Neuronal stem cell (in vitro differentiated cells): ENCODE measurements at regions not wholly inside any gene's neighbourhood (a gene's known extent, or its start where the extent isn't known, plus 50 kb on each side); places are given as distances from the start of the nearest gene placed in this dataset.

Experiments
- DNase-seq: peaks from one replicate; pipeline ENCODE4 v3.0.0-alpha.2; 2013; ENCODE audit warnings: low spot score
- H2AFZ ChIP-seq: one replicate; pipeline ENCODE4 v1.6.1; 2013; ENCODE audit warnings: mild to moderate bottlenecking, low read length, inconsistent platforms
- H2AK5ac ChIP-seq: 2 replicates; pipeline ENCODE4 v1.6.1; 2013; ENCODE audit warnings: low read depth, mild to moderate bottlenecking, inconsistent platforms, low read length, moderate library complexity, mixed read lengths
- H2BK120ac ChIP-seq: 2 replicates; pipeline ENCODE4 v1.6.1; 2013; ENCODE audit warnings: low read depth, mild to moderate bottlenecking, inconsistent platforms, low read length, moderate library complexity, mixed read lengths
- H2BK12ac ChIP-seq: one replicate; pipeline ENCODE4 v1.6.1; 2013; ENCODE audit warnings: low read length, inconsistent platforms
- H2BK15ac ChIP-seq: 2 replicates; pipeline ENCODE4 v1.6.1; 2013; ENCODE audit warnings: mild to moderate bottlenecking, low read length, inconsistent platforms, mixed read lengths
- H2BK5ac ChIP-seq: one replicate; pipeline ENCODE4 v1.6.1; 2013; ENCODE audit warnings: inconsistent platforms, mild to moderate bottlenecking, low read length, moderate library complexity
- H3K14ac ChIP-seq: one replicate; pipeline ENCODE4 v1.6.1; 2013; ENCODE audit warnings: low read length, inconsistent platforms
- H3K18ac ChIP-seq: 2 replicates; pipeline ENCODE4 v1.6.1; 2013; ENCODE audit warnings: low read length, inconsistent platforms
- H3K23ac ChIP-seq: 2 replicates; pipeline ENCODE4 v1.6.1; 2013; ENCODE audit warnings: low read depth, mild to moderate bottlenecking, mixed read lengths, low read length, inconsistent platforms; ENCODE audit not compliant: poor library complexity
- H3K27ac ChIP-seq: replicated peaks from 3 replicates; pipeline ENCODE4 v1.5.1; 2013; ENCODE audit warnings: low read length, inconsistent platforms
- H3K27me3 ChIP-seq, 3 experiments: 2 replicates each; pipeline ENCODE4 v1.6.1; 2013; ENCODE audit warnings: low read length in 3 of 3, mild to moderate bottlenecking in 2 of 3, inconsistent platforms in 1 of 3, low read depth in 1 of 3, mixed read lengths in 1 of 3, moderate library complexity in 1 of 3; ENCODE audit not compliant: control insufficient read depth in 3 of 3, insufficient read depth in 3 of 3
- H3K36me3 ChIP-seq, 2 donors: replicated peaks in 1 of 2; 2 replicates each; pipeline ENCODE4 v1.6.1; 2013; ENCODE audit warnings: low read length in 2 of 2; ENCODE audit not compliant: control insufficient read depth in 2 of 2, insufficient read depth in 2 of 2
- H3K4ac ChIP-seq: 2 replicates; pipeline ENCODE4 v1.6.1; 2013; ENCODE audit warnings: inconsistent platforms, mild to moderate bottlenecking, low read length, moderate library complexity
- H3K4me1 ChIP-seq, 2 donors: 1 replicate in 1 of 2; 2 replicates in 1 of 2; pipeline ENCODE4 v1.6.1; 2013; ENCODE audit warnings: low read length in 2 of 2, low read depth in 1 of 2; ENCODE audit not compliant: control insufficient read depth in 2 of 2, insufficient read depth in 1 of 2
- H3K4me2 ChIP-seq: one replicate; pipeline ENCODE4 v1.6.1; 2013; ENCODE audit warnings: mild to moderate bottlenecking, low read length, inconsistent platforms; ENCODE audit not compliant: insufficient read depth, poor library complexity, severe bottlenecking
- H3K4me3 ChIP-seq, 2 donors: 2 replicates each; pipeline ENCODE4 v1.5.1; 2013; ENCODE audit warnings: low read length in 2 of 2, mild to moderate bottlenecking in 2 of 2, inconsistent platforms in 1 of 2, moderate library complexity in 1 of 2
- H3K79me1 ChIP-seq: one replicate; pipeline ENCODE4 v1.6.1; 2013; ENCODE audit warnings: low read depth, mild to moderate bottlenecking, inconsistent platforms, low read length, moderate library complexity
- H3K9ac ChIP-seq: one replicate; pipeline ENCODE4 v1.6.1; 2013; ENCODE audit warnings: mild to moderate bottlenecking, low read depth, low read length, inconsistent platforms; ENCODE audit not compliant: poor library complexity
- H3K9me3 ChIP-seq, 2 donors: replicated peaks in 1 of 2; 2 replicates each; pipeline versions ENCODE3 to v1.6.1; 2013; ENCODE audit warnings: low read length in 2 of 2, mild to moderate bottlenecking in 2 of 2, inconsistent platforms in 1 of 2, low read depth in 1 of 2, mixed read lengths in 1 of 2, moderate library complexity in 1 of 2; ENCODE audit not compliant: control insufficient read depth in 2 of 2, insufficient read depth in 1 of 2
- H4K8ac ChIP-seq: one replicate; pipeline ENCODE4 v1.6.1; 2013; ENCODE audit warnings: low read depth, mild to moderate bottlenecking, inconsistent platforms, low read length, moderate library complexity
- H4K91ac ChIP-seq: one replicate; pipeline ENCODE4 v1.6.1; 2013; ENCODE audit warnings: low read length, low read depth, mild to moderate bottlenecking, inconsistent platforms; ENCODE audit not compliant: poor library complexity
- WGBS, 2 donors: extraction: QIAGEN DNeasy Blood & Tissue Kit; methylation state at CpG; one replicate each; pipeline ENCODE4 v1.1.7; 2013; ENCODE audit warnings: missing lambda C conversion rate in 2 of 2, mixed read lengths in 1 of 2; ENCODE audit not compliant: insufficient read length in 2 of 2, insufficient replicate concordance in 1 of 2; ENCODE audit errors: extremely low coverage in 2 of 2; 5-methylcytosine and 5-hydroxymethylcytosine counted together

DNA sequence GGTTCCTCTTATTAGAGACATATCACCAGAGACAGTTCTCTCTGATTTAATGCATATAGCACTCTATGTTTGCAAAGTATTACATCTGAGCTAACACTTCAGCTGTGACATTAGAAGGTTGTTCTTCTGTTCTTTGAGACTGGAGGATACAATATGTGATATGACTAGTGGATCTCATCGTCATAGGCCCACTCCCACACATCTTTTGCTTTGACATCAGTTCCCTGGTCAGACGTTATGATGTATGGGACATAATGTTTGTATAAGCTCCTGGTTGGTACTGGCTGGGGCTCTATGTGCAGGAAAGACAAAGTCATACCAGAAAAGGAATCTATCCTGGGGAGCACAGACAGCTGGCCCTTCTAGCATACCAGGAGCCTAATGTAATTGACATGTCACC lies 57.7 kb upstream of the MAML3 start:
- H2BK15ac ChIP-seq = no peak overlapping the region
- no peaks in the 10 kb centered on the region for H3K4me1 ChIP-seq
- no peak overlapping the region for H3K4me2 ChIP-seq
- no peak overlapping the region for H3K18ac ChIP-seq
- H3K14ac ChIP-seq = no peak overlapping the region
- DNase-seq = no peak
- H3K36me3 ChIP-seq = no peaks in the 10 kb centered on the region
- no peak overlapping the region for H2BK12ac ChIP-seq
- peaks cover 0 to 24% (median 0%) of the 10 kb centered on the region in 3 experiments for H3K27me3 ChIP-seq
- H4K8ac ChIP-seq = no peak overlapping the region
- no peak overlapping the region for H4K91ac ChIP-seq
- H3K4me3 ChIP-seq = no peak overlapping the region
- no peak overlapping the region for H3K23ac ChIP-seq
- no peak overlapping the region for H3K27ac ChIP-seq
- no peak overlapping the region for H2BK5ac ChIP-seq
- WGBS, 2 donors = no CpG with 5 or more reads among the region's 2 CpGs
- H3K4ac ChIP-seq = no peak overlapping the region
- no peak overlapping the region for H3K9ac ChIP-seq
- no peaks in the 10 kb centered on the region for H3K9me3 ChIP-seq
- H2AFZ ChIP-seq = no peak overlapping the region
- H3K79me1 ChIP-seq = no peaks in the 10 kb centered on the region
- H2BK120ac ChIP-seq = no peak overlapping the region
- no peak overlapping the region for H2AK5ac ChIP-seq

GRCh38 chr4:140211161-140211560 lies 57.2 kb upstream of the MAML3 start:
- H3K79me1 ChIP-seq = no peaks in the 10 kb centered on the region
- no peak overlapping the region for H3K4me2 ChIP-seq
- H2BK5ac ChIP-seq = no peak overlapping the region
- H2AK5ac ChIP-seq = no peak overlapping the region
- no peaks in the 10 kb centered on the region for H3K4me1 ChIP-seq
- H2BK120ac ChIP-seq = no peak overlapping the region
- H3K4me3 ChIP-seq = no peak overlapping the region
- H3K9ac ChIP-seq = no peak overlapping the region
- H3K27me3 ChIP-seq = peaks cover 0 to 24% (median 0%) of the 10 kb centered on the region in 3 experiments
- H3K18ac ChIP-seq = no peak overlapping the region
- no peak overlapping the region for H3K23ac ChIP-seq
- H3K9me3 ChIP-seq = no peaks in the 10 kb centered on the region
- H3K4ac ChIP-seq = no peak overlapping the region
- DNase-seq = no peak
- no peaks in the 10 kb centered on the region for H3K36me3 ChIP-seq
- H2BK15ac ChIP-seq = no peak overlapping the region
- H2BK12ac ChIP-seq = no peak overlapping the region
- no peak overlapping the region for H4K91ac ChIP-seq
- no peak overlapping the region for H3K14ac ChIP-seq
- no peak overlapping the region for H2AFZ ChIP-seq
- H3K27ac ChIP-seq = no peak overlapping the region
- H4K8ac ChIP-seq = no peak overlapping the region

- WGBS, 2 donors = no CpG with 5 or more reads among the region's 1 CpG
These were observed 54.9 kb upstream of the MAML3 start for GRCh38 chr4:140208921-140209320.

More at GRCh38 chr4:140208921-140209320, 54.9 kb upstream of the MAML3 start:
- no peak overlapping the region for H2BK12ac ChIP-seq
- no peak overlapping the region for H3K4me3 ChIP-seq
- no peaks in the 10 kb centered on the region for H3K4me1 ChIP-seq
- no peak overlapping the region for H4K91ac ChIP-seq
- no peak overlapping the region for H4K8ac ChIP-seq
- no peak overlapping the region for H3K27ac ChIP-seq
- H3K14ac ChIP-seq = no peak overlapping the region
- peaks cover 0 to 22% (median 0%) of the 10 kb centered on the region in 3 experiments for H3K27me3 ChIP-seq
- H2BK120ac ChIP-seq = no peak overlapping the region
- H3K9me3 ChIP-seq = no peaks in the 10 kb centered on the region
- H2BK5ac ChIP-seq = no peak overlapping the region
- no peak overlapping the region for H2BK15ac ChIP-seq
- H3K4me2 ChIP-seq = no peak overlapping the region
- no peak overlapping the region for H3K18ac ChIP-seq
- H3K9ac ChIP-seq = no peak overlapping the region
- no peaks in the 10 kb centered on the region for H3K79me1 ChIP-seq
- H2AK5ac ChIP-seq = no peak overlapping the region
- no peak overlapping the region for H2AFZ ChIP-seq
- no peaks in the 10 kb centered on the region for H3K36me3 ChIP-seq
- DNase-seq = no peak
- H3K23ac ChIP-seq = no peak overlapping the region
- H3K4ac ChIP-seq = no peak overlapping the region
